PC-3 (cell line): ENCODE measurements at regions not wholly inside any gene's neighbourhood (a gene's known extent, or its start where the extent isn't known, plus 50 kb on each side); places are given as distances from the start of the nearest gene placed in this dataset.

ENCODE experiments used
- EZH2 ChIP-seq: fragments of 300-600 bp; sonication (generic); IDR thresholded peaks from one replicate; pipeline ENCODE4 v1.6.1; 2017; ENCODE audit warnings: antibody characterized with exemption, mild to moderate bottlenecking, low read length; ENCODE audit not compliant: unreplicated experiment
- EZH2phosphoT487 ChIP-seq: fragments of 300-600 bp; sonication (generic); IDR thresholded peaks from 2 replicates; pipeline ENCODE4 v1.6.1; 2018; ENCODE audit warnings: mild to moderate bottlenecking, antibody characterized with exemption, low read length, borderline replicate concordance
- TF ChIP-seq, protein P1 (sequence below): fragments of 300-600 bp; sonication (generic); conservative IDR thresholded peaks from 2 replicates; pipeline ENCODE4 v1.5.1; 2017; ENCODE audit warnings: antibody characterized with exemption, low read depth, mild to moderate bottlenecking, low read length

DNA sequence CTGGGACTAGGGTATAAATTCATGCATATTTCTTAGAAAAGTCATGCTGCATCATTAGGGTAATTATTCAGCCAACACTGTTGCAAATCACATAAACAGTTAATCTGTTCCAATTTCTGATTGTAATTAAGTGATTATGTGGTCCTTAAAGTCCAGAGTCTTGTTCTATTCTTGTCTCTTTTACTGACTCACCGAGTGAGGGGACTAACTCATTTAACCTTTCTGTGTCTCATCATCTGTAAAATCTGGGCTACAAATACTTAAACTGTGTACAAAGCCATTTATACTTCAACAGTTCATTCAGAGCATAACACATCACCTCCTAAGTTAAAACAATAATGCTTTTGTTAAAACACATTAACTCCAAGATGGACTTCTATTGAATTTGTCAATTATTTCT is 65.4 kb upstream of the KLHL13 start:
- TF ChIP-seq EZH2, result no peak
- TF ChIP-seq, protein P1, sequence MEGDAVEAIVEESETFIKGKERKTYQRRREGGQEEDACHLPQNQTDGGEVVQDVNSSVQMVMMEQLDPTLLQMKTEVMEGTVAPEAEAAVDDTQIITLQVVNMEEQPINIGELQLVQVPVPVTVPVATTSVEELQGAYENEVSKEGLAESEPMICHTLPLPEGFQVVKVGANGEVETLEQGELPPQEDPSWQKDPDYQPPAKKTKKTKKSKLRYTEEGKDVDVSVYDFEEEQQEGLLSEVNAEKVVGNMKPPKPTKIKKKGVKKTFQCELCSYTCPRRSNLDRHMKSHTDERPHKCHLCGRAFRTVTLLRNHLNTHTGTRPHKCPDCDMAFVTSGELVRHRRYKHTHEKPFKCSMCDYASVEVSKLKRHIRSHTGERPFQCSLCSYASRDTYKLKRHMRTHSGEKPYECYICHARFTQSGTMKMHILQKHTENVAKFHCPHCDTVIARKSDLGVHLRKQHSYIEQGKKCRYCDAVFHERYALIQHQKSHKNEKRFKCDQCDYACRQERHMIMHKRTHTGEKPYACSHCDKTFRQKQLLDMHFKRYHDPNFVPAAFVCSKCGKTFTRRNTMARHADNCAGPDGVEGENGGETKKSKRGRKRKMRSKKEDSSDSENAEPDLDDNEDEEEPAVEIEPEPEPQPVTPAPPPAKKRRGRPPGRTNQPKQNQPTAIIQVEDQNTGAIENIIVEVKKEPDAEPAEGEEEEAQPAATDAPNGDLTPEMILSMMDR, result no peak
- TF ChIP-seq EZH2phosphoT487, result no peak
